Natural killer cell (primary cell): ENCODE measurements at regions not wholly inside any gene's neighbourhood (a gene's known extent, or its start where the extent isn't known, plus 50 kb on each side); places are given as distances from the start of the nearest gene placed in this dataset.
A peak's percentile ranks its signal among the peaks of the same experiment; 100 is the strongest.

Source experiments
- ATAC-seq, 3 donors: fragments of 150-1000 bp in 2 of 3; fragments of 200-7000 bp in 1 of 3; cut with Tn5 transposase; 1 replicate in 1 of 3; 2 replicates in 2 of 3; pipeline ENCODE4 v1.10.0; 2021; ENCODE audit warnings: mild to moderate bottlenecking in 2 of 3, moderate library complexity in 2 of 3
- DNase-seq, 2 donors: peaks; one replicate each; pipeline versions ENCODE4 v3.0.0 to v3.0.0-alpha.2; 2013 to 2021; ENCODE audit warnings: mixed read lengths in 1 of 2
- H3K27ac ChIP-seq: one replicate; pipeline ENCODE4 v1.5.1; 2013; ENCODE audit warnings: mild to moderate bottlenecking, low read length
- H3K27me3 ChIP-seq: one replicate; pipeline ENCODE4 v1.6.1; 2013; ENCODE audit warnings: low read length; ENCODE audit not compliant: control insufficient read depth, insufficient read depth
- H3K36me3 ChIP-seq: one replicate; pipeline ENCODE4 v1.6.1; 2013; ENCODE audit warnings: low read length; ENCODE audit not compliant: control insufficient read depth, insufficient read depth
- H3K4me1 ChIP-seq: one replicate; pipeline ENCODE4 v1.6.1; 2013; ENCODE audit warnings: low read length; ENCODE audit not compliant: control insufficient read depth, insufficient read depth
- H3K4me3 ChIP-seq: one replicate; pipeline ENCODE4 v1.5.1; 2013; ENCODE audit warnings: low read length
- H3K9me3 ChIP-seq: one replicate; pipeline ENCODE4 v1.6.1; 2013; ENCODE audit warnings: low read length; ENCODE audit not compliant: control insufficient read depth, insufficient read depth
- H3K27ac Mint-ChIP-seq, 2 donors: one replicate each; pipeline ENCODE4 v1.8.0; 2022; ENCODE audit warnings: mild to moderate bottlenecking in 2 of 2, mixed read lengths in 2 of 2, moderate library complexity in 1 of 2
- H3K27me3 Mint-ChIP-seq, 2 donors: one replicate each; pipeline ENCODE4 v1.8.0; 2022; ENCODE audit warnings: low read depth in 2 of 2, mixed read lengths in 2 of 2
- H3K36me3 Mint-ChIP-seq: one replicate; pipeline ENCODE4 v1.8.0; 2022; ENCODE audit warnings: mixed read lengths
- H3K4me1 Mint-ChIP-seq, 2 donors: one replicate each; pipeline ENCODE4 v1.8.0; 2022; ENCODE audit warnings: mixed read lengths in 2 of 2
- H3K4me3 Mint-ChIP-seq: one replicate; pipeline ENCODE4 v1.8.0; 2022; ENCODE audit warnings: mild to moderate bottlenecking, moderate library complexity, mixed read lengths
- H3K9me3 Mint-ChIP-seq, 2 donors: one replicate each; pipeline ENCODE4 v1.8.0; 2022; ENCODE audit warnings: mixed read lengths in 2 of 2
- CTCF ChIP-seq: fragments of 200-600 bp; IDR thresholded peaks from one replicate; pipeline ENCODE4 v1.8.0; 2022; ENCODE audit warnings: antibody characterized with exemption
- WGBS: methylation state at CpG from one replicate; pipeline ENCODE4 v1.1.7; 2013; ENCODE audit warnings: missing lambda C conversion rate; ENCODE audit not compliant: insufficient coverage; 5-methylcytosine and 5-hydroxymethylcytosine counted together
- intact Hi-C: fragments of 100-400 bp; cut with micrococcal nuclease; formaldehyde crosslinking; loops from one replicate; pipeline ENCODE4 v1.14.2; 2022

GRCh38 chr4:153113061-153113837, 91.0 kb upstream of the TRIM2 start:
- Histone ChIP-seq H3K27me3 (no peaks in the 10 kb centered on the region), H3K36me3 (no peaks in the 10 kb centered on the region), H3K27ac (peak overlapping the region; percentile 2), H3K9me3 (no peaks in the 10 kb centered on the region), H3K4me3 (no peak overlapping the region), H3K4me1 (peaks cover 55% of the 10 kb centered on the region)
- H3K27ac Mint-ChIP-seq, result no peak overlapping the region
- no peaks in the 10 kb centered on the region for H3K9me3 Mint-ChIP-seq
- H3K27me3 Mint-ChIP-seq, result no peaks in the 10 kb centered on the region
- no peaks in the 10 kb centered on the region for H3K36me3 Mint-ChIP-seq
- ATAC-seq (no peak), DNase-seq (peak in 1 of 2 donors; percentile 41)
- H3K4me1 Mint-ChIP-seq, result no peaks in the 10 kb centered on the region
- H3K4me3 Mint-ChIP-seq, result no peak overlapping the region
- no peak for TF ChIP-seq CTCF
- WGBS, result 70% methylated on average over 8 of the region's 8 CpGs
- intact Hi-C loops, result no loop called here

- WGBS, result 23% methylated on average over 3 of the region's 5 CpGs
- Histone ChIP-seq H3K9me3 (no peaks in the 10 kb centered on the region), H3K27me3 (no peaks in the 10 kb centered on the region), H3K4me1 (peaks cover 55% of the 10 kb centered on the region), H3K36me3 (no peaks in the 10 kb centered on the region), H3K4me3 (no peak overlapping the region), H3K27ac (peak overlapping the region; percentile 2)
- intact Hi-C loops, result no loop called here
- H3K27ac Mint-ChIP-seq, result no peak overlapping the region
- ATAC-seq (no peak), DNase-seq (peak in 1 of 2 donors; percentile 31)
- no peaks in the 10 kb centered on the region for H3K9me3 Mint-ChIP-seq
- TF ChIP-seq CTCF, result no peak
- H3K27me3 Mint-ChIP-seq, result no peaks in the 10 kb centered on the region
- no peaks in the 10 kb centered on the region for H3K36me3 Mint-ChIP-seq
- no peak overlapping the region for H3K4me3 Mint-ChIP-seq
- no peaks in the 10 kb centered on the region for H3K4me1 Mint-ChIP-seq
Measured at GRCh38 chr4:153113838-153114105, 90.5 kb upstream of the TRIM2 start.

GRCh38 chr4:153114771-153115321, 89.4 kb upstream of the TRIM2 start:
- Histone ChIP-seq H3K4me3 (no peak overlapping the region), H3K4me1 (peaks cover 55% of the 10 kb centered on the region), H3K27me3 (no peaks in the 10 kb centered on the region), H3K36me3 (no peaks in the 10 kb centered on the region), H3K9me3 (no peaks in the 10 kb centered on the region), H3K27ac (peak overlapping the region; percentile 63)
- intact Hi-C loops, result no loop called here
- Mint-ChIP-seq H3K36me3 (no peaks in the 10 kb centered on the region), H3K27ac (peak overlapping the region in 1 of 2 donors; percentile 75), H3K4me1 (no peaks in the 10 kb centered on the region), H3K27me3 (no peaks in the 10 kb centered on the region), H3K9me3 (no peaks in the 10 kb centered on the region), H3K4me3 (no peak overlapping the region)
- WGBS, result 79% methylated on average over 11 of the region's 11 CpGs
- ATAC-seq (peak; percentile 46 to 56 (median 52)), DNase-seq (peak in 1 of 2 donors; percentile 85)
- TF ChIP-seq CTCF, result no peak
